ENCODE measurements at regions not wholly inside any gene's neighbourhood (a gene's known extent, or its start where the extent isn't known, plus 50 kb on each side); places are given as distances from the start of the nearest gene placed in this dataset.
"Not testable (repeated sequence)": the region's sequence is repeated elsewhere in the genome, so short reads cannot be mapped to it uniquely, and the experiment has no call there.

DNA sequence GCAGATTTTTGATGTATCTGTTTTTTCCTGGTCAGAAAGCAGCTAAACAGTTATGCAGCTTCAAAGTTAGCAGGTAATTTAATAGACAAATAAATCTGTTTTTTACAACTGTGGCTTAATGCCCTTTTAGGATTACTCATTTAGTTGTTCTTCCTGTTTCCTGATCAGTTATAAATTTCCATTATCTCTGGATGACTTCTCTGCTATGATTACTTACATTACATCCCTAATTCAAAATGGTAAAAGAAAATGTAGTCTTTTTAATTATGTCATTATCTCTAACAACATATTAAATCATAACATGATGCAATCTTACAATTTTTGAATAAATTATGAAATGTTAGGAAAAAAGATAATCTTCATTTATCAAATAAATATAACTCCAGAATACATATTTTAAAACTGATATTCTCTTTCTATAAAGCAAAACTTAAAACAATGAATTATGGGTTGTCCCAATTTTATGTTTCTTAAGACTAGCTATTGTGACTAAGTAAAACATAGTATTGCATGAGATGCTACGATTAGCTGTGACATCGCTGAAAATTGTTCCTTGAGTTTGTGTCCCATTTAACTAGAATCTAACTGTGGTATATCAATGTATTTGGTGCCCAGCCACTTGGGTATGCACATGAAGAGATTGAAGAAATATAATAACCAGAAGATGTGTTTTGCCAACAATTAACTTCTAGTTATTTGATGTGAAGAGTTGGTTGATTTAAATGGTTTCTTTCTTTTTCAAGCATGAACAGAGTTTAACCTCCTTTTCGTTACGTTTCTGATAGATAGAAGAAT lies 605.3 kb upstream of the SPRY2 start:
- no peak for DNase-seq (ENCODE audit: extremely low spot score)
- 81% methylated on average over 4 of the region's 4 CpGs for WGBS
- Histone ChIP-seq H3K36me3 (ENCODE audit: insufficient read depth) (no peaks in the 10 kb centered on the region), H3K27ac (ENCODE audit: low read depth) (no peak overlapping the region), H3K4me1 (ENCODE audit: insufficient read depth) (no peaks in the 10 kb centered on the region), H3K4me3 (ENCODE audit: low read depth, low read length) (no peak overlapping the region)

DNA sequence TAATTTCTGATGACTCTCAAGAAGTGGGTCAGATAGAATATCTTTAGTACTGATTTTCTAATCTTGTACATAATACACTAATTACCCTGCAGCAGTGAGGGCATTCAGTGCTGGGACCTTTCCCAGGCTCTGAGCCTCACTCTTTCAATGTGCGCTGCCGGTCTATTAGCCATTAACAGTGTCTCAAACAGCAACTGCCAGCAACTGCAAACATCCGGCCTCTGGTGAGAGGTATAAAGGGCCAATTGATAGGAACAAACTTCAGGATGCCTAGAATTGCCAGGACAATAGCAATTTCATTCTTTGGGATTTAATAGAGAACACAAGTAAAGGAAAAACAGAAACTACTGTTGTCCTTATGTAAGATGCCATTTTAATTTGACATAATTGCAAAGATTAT lies 604.4 kb upstream of the SPRY2 start:
- H3K36me3 ChIP-seq (ENCODE audit: insufficient read depth): no peaks in the 10 kb centered on the region
- no peak overlapping the region for H3K4me3 ChIP-seq (ENCODE audit: low read depth, low read length)
- no peak overlapping the region for H3K27ac ChIP-seq (ENCODE audit: low read depth)
- WGBS: 51% methylated on average over 3 of the region's 3 CpGs
- H3K4me1 ChIP-seq (ENCODE audit: insufficient read depth): no peaks in the 10 kb centered on the region
- peak; percentile 8 for DNase-seq (ENCODE audit: extremely low spot score)

DNA sequence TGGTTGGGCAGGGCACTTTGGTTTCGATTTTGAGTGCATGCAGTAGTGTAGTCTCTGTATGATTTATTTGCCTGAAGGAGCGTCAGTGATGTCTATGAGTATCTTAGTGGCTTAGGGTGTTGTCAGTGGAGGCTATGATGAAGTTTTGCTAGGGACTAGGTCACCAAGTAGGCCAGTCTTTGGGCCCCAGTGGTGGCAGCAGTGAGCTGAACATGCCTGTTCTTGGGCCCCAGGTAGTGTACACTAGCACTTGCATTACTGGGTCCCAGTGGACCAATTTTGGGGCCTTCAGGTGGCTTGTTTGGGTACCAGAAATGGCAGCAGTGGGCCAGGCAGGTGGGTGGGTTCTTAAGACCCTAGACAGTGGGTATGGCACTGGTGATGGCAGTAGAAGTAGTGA lies 598.7 kb upstream of the SPRY2 start:
- no peak overlapping the region for H3K4me3 ChIP-seq (ENCODE audit: low read depth, low read length)
- 87% methylated on average over 2 of the region's 2 CpGs for WGBS
- H3K4me1 ChIP-seq (ENCODE audit: insufficient read depth): no peaks in the 10 kb centered on the region
- H3K36me3 ChIP-seq (ENCODE audit: insufficient read depth): no peaks in the 10 kb centered on the region
- no peak overlapping the region for H3K27ac ChIP-seq (ENCODE audit: low read depth)
- DNase-seq (ENCODE audit: extremely low spot score): no peak

DNA sequence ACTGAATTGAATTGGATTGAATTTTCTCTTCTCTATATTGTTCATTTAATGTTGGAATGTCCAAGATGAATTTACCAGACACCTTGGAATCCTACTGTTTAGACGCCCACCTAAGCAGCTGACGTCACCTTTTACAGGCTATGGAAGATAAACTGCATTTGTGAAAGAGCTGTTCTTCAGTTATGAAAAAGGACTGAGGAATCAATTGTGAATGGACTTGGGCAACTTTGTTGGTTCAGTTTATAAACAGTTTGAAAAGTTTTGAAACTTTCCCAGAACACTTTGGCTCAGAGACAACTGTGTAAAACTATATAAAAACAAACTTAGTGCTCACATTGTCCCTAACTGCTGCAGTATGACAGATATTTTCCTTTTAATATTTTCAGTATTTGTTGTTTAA lies 590.8 kb upstream of the SPRY2 start:
- Histone ChIP-seq H3K4me1 (ENCODE audit: insufficient read depth) (no peaks in the 10 kb centered on the region), H3K36me3 (ENCODE audit: insufficient read depth) (no peaks in the 10 kb centered on the region), H3K27ac (ENCODE audit: low read depth) (no peak overlapping the region), H3K4me3 (ENCODE audit: low read depth, low read length) (no peak overlapping the region)
- DNase-seq (ENCODE audit: extremely low spot score): no peak
- 25% methylated on average over 2 of the region's 2 CpGs for WGBS

DNA sequence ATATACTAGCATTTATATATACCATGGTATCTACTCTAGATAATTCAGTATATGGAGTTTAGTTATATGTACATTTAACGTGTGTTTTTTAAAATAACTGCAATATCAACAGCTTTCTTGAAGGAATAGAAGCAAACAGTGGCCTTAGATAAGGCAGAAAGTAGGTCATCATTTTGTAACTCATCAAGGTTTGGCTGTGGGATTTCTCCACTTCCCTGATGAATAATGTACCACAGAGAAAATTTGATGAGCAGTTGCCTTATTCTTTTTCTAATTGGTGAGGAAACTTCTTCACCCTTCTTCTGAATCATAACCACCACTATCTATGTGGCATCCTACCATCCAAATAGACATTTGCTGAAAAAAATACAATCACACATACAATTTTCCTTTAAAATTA lies 590.2 kb upstream of the SPRY2 start:
- DNase-seq (ENCODE audit: extremely low spot score): no peak
- H3K4me3 ChIP-seq (ENCODE audit: low read depth, low read length): no peak overlapping the region
- H3K36me3 ChIP-seq (ENCODE audit: insufficient read depth): no peaks in the 10 kb centered on the region
- no peak overlapping the region for H3K27ac ChIP-seq (ENCODE audit: low read depth)
- H3K4me1 ChIP-seq (ENCODE audit: insufficient read depth): no peaks in the 10 kb centered on the region
- 43% methylated on average over 1 of the region's 1 CpG for WGBS

DNA sequence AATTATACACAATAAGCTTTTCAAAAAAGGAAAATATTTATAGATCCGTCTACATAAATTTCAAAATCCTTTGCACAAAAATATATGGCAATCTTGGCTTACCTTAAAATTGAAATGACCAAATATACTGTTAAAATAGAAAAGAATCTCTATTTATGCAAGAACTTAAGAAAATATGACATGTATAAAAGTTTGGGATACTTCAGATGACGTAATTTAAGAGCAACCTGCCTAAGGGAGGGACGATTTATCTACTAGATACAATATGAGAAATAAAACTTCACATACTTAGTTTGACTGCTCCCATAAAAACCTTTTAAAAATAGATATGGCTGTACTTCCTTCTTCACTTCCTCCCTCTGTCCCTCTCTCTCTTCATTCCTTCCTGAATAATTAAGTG lies 587.3 kb upstream of the SPRY2 start:
- H3K4me3 ChIP-seq (ENCODE audit: low read depth, low read length): no peak overlapping the region
- no peak overlapping the region for H3K27ac ChIP-seq (ENCODE audit: low read depth)
- WGBS: 81% methylated on average over 3 of the region's 3 CpGs
- H3K36me3 ChIP-seq (ENCODE audit: insufficient read depth): no peaks in the 10 kb centered on the region
- H3K4me1 ChIP-seq (ENCODE audit: insufficient read depth): no peaks in the 10 kb centered on the region
- no peak for DNase-seq (ENCODE audit: extremely low spot score)

DNA sequence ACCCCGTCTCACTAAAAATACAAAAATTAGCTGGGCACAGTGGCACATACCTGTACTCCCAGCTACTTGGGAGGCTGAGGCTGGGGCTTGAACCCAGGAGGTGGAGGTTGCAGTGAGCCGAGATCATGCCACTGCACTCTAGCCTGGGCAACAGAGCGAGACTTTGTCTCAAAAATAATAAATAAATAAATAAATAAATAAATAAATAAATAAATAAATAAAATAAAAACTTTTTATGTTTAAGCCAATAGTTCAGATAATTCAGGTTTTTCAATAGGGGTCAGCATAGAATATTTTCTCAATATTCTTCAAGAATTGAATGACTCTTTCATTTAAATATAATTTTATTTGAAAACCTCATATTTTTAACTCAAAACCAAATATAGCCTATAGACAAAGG lies 585.1 kb upstream of the SPRY2 start:
- not testable (repeated sequence) for H3K4me1 ChIP-seq (ENCODE audit: insufficient read depth)

DNA sequence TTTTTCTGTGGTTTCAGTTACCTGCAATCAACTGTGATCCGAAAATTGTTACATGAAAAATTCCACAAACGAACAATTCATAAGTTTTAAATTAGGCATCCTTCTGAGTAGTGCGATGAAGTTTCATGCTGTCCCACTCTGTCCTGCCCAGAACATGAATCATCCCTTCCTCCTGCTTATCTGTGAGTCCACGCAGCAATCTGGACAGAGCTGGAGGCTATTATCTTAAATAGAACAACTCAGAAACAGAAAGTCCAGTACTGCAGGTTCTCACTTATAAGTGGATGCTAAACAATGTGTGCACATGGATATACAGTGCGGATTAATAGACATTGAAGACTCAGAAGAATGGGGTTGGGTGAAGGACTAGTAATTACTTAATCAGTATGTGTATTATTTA lies 583.7 kb upstream of the SPRY2 start:
- Histone ChIP-seq H3K4me3 (ENCODE audit: low read depth, low read length) (no peak overlapping the region), H3K27ac (ENCODE audit: low read depth) (no peak overlapping the region), H3K36me3 (ENCODE audit: insufficient read depth) (no peaks in the 10 kb centered on the region), H3K4me1 (ENCODE audit: insufficient read depth) (no peaks in the 10 kb centered on the region)
- DNase-seq (ENCODE audit: extremely low spot score): no peak
- 56% methylated on average over 5 of the region's 5 CpGs for WGBS

More for the DNA sequence above, 585.1 kb upstream of the SPRY2 start:
- H3K4me3 ChIP-seq (ENCODE audit: low read depth, low read length); H3K27ac ChIP-seq (ENCODE audit: low read depth); H3K36me3 ChIP-seq (ENCODE audit: insufficient read depth); DNase-seq (ENCODE audit: extremely low spot score): not testable (repeated sequence)
- WGBS: 97% methylated on average over 3 of the region's 3 CpGs

DNA sequence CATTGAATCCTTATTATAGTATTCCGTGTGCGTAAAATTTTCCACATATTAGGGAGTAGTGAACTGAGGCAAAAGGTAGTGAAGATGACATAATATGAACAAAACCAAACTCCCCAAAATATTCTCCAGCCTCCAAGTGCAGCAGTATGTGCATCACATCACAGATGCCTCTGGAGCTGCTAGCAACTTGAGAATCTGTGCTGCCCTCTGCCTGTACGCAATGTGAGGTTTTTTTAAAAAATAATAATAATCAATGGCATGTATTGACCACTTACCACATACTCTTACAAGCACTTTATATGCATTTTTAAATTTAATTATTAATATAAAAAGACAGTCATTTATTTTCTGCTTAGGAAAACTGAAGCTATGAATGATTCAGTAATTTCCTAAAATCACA lies 583.0 kb upstream of the SPRY2 start:
- no peak for DNase-seq (ENCODE audit: extremely low spot score)
- WGBS: 89% methylated on average over 3 of the region's 3 CpGs
- Histone ChIP-seq H3K27ac (ENCODE audit: low read depth) (no peak overlapping the region), H3K4me1 (ENCODE audit: insufficient read depth) (no peaks in the 10 kb centered on the region), H3K4me3 (ENCODE audit: low read depth, low read length) (no peak overlapping the region), H3K36me3 (ENCODE audit: insufficient read depth) (no peaks in the 10 kb centered on the region)

DNA sequence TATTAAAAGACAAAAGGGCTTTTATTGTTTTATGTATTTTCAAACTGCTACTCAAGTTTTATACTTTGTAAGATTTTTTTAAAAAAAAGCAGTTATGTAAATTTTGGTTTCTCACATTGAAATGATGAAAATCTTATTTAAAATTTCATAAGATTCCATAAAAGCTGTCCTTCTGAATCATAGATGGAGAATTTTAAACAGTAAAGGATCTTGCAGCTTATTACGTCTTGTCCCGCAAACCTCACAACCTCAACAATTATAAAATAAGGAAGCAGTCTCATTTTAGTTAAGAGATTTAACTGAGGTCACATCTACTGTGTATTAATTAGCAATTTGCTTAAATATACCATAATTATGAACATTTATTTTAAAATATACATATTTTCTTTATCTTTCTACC lies 581.0 kb upstream of the SPRY2 start:
- WGBS: 93% methylated on average over 2 of the region's 2 CpGs

DNA sequence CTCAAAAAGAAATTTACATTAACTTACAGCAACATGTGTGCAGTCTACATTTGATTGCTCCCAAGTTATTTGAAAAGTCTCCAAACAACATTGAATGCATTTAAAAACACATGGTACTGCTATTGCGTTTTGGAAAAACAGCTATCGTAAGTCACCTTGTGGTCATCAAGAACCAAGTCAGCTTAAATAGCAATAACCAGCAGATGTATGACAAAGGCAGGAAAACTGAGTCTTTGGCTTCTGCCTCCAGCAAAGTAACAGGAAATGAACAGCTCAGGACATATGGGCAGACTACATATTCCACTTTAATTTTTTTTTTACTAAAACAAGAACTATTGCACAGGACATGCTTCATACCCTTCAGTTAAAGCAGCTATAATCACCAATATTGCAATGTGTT lies 580.6 kb upstream of the SPRY2 start:
- no peak for DNase-seq (ENCODE audit: extremely low spot score)
- H3K4me3 ChIP-seq (ENCODE audit: low read depth, low read length): no peak overlapping the region
- H3K27ac ChIP-seq (ENCODE audit: low read depth): no peak overlapping the region
- no peaks in the 10 kb centered on the region for H3K4me1 ChIP-seq (ENCODE audit: insufficient read depth)
- H3K36me3 ChIP-seq (ENCODE audit: insufficient read depth): no peaks in the 10 kb centered on the region
- WGBS: 68% methylated on average over 2 of the region's 2 CpGs

More for the DNA sequence above, 581.0 kb upstream of the SPRY2 start:
- Histone ChIP-seq H3K36me3 (ENCODE audit: insufficient read depth) (no peaks in the 10 kb centered on the region), H3K4me1 (ENCODE audit: insufficient read depth) (no peaks in the 10 kb centered on the region), H3K27ac (ENCODE audit: low read depth) (no peak overlapping the region), H3K4me3 (ENCODE audit: low read depth, low read length) (no peak overlapping the region)
- DNase-seq (ENCODE audit: extremely low spot score): no peak

DNA sequence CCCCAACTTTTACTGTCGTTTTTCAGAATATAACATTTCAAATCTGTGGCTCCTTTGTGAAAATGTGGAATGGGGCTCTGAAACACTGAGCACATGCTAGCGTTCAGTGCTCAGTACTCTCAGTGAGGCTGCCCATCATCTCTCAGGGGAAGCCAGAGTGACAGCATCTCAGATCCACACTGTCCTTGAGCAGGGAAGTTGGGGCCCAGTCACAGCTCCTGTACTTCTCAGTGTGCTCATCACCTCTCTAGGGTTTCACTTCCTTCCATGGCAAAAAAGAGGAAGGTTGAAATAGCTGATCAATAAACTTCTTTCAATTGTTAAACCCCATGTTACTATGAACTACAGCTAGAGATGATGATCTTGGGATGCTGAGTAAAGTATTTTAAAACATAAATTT lies 565.9 kb upstream of the SPRY2 start:
- WGBS: 82% methylated on average over 2 of the region's 2 CpGs
- no peak overlapping the region for H3K4me3 ChIP-seq (ENCODE audit: low read depth, low read length)
- H3K36me3 ChIP-seq (ENCODE audit: insufficient read depth): no peaks in the 10 kb centered on the region
- H3K4me1 ChIP-seq (ENCODE audit: insufficient read depth): no peaks in the 10 kb centered on the region
- no peak for DNase-seq (ENCODE audit: extremely low spot score)
- no peak overlapping the region for H3K27ac ChIP-seq (ENCODE audit: low read depth)

DNA sequence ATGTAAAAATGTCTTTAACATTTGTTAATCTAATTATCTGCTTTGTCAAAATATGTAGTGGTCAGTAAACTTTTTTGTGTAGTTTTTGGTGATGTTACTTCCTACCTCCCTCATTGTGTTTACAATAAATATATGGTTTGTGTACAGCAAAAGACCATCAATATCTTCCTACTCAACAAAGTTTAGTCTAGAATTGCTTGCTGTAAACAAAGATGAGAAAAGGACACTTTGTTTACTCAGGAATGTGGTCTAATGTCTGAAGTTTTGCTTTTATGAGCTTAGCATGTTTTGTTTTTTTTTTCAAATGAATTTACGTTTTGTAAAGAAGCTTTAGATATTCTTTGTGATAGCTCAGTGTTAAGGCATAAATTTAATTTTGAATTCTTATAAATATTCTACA lies 563.5 kb upstream of the SPRY2 start:
- H3K4me3 ChIP-seq (ENCODE audit: low read depth, low read length): no peak overlapping the region
- DNase-seq (ENCODE audit: extremely low spot score): no peak
- H3K27ac ChIP-seq (ENCODE audit: low read depth): no peak overlapping the region
- H3K36me3 ChIP-seq (ENCODE audit: insufficient read depth): no peaks in the 10 kb centered on the region
- 48% methylated on average over 1 of the region's 1 CpG for WGBS
- no peaks in the 10 kb centered on the region for H3K4me1 ChIP-seq (ENCODE audit: insufficient read depth)

DNA sequence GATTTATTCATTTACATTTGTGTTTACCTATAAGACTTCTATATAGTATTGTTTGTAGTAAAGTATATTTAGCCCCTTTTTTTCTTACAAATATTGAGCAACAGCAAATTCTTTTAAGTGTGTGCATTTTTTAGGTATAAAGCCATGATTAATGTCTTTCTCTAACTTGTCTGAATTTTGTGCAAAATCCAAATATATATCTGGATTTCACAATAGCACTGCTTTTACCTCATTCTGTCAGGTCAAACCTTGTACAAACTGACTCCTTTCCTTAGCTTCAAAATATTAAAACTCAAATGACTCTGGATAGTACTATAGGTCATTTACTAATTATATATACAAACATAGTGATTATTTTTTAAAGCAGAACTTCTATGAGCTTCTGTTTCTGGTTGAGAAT lies 563.0 kb upstream of the SPRY2 start:
- Histone ChIP-seq H3K36me3 (ENCODE audit: insufficient read depth) (no peaks in the 10 kb centered on the region), H3K27ac (ENCODE audit: low read depth) (no peak overlapping the region), H3K4me1 (ENCODE audit: insufficient read depth) (no peaks in the 10 kb centered on the region), H3K4me3 (ENCODE audit: low read depth, low read length) (no peak overlapping the region)
- no peak for DNase-seq (ENCODE audit: extremely low spot score)

DNA sequence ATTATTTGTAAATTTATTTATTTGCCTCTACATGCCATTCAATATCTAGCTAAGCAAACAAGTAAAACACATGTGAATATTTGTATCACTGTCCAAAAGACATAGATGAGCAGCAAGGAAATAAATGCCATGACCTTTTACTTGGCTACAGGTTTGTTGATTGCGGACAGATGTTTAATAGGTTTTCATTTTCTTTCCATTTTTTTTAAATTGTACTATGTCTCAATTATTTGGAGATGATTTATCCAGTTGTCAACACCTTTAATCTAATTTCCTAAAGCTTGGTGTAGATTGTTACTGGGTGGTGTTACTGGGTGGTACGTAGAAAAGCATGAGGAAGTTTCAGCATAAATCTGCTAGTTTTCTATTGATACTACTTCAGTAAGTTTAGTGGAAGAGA lies 560.6 kb upstream of the SPRY2 start:
- H3K4me3 ChIP-seq (ENCODE audit: low read depth, low read length): no peak overlapping the region
- no peak for DNase-seq (ENCODE audit: extremely low spot score)
- no peaks in the 10 kb centered on the region for H3K36me3 ChIP-seq (ENCODE audit: insufficient read depth)
- no peak overlapping the region for H3K27ac ChIP-seq (ENCODE audit: low read depth)
- whole genome bisulfite sequencing: 69% methylated on average over 2 of the region's 2 CpGs
- H3K4me1 ChIP-seq (ENCODE audit: insufficient read depth): no peaks in the 10 kb centered on the region
